BLaER1 treated with 17β-estradiol and CSF1 and Interleukin-3, amounts not matched to agents 10 nM and 100 nM (cell line): ENCODE measurements at regions not wholly inside any gene's neighbourhood (a gene's known extent, or its start where the extent isn't known, plus 50 kb on each side); places are given as distances from the start of the nearest gene placed in this dataset.

Experiments used
- H3K27ac ChIP-seq, 11 experiments: shearing (Covaris generic); formaldehyde crosslinking; 2 replicates each; pipeline ENCODE4 v1.8.1; 2022
- H3K27me3 ChIP-seq, 11 experiments: shearing (Covaris generic); formaldehyde crosslinking; 2 replicates each; pipeline ENCODE4 v1.8.1; 2022
- H3K36me3 ChIP-seq, 11 experiments: shearing (Covaris generic); formaldehyde crosslinking; 2 replicates each; pipeline ENCODE4 v1.8.1; 2022
- H3K4me1 ChIP-seq, 10 experiments: shearing (Covaris generic); formaldehyde crosslinking; 2 replicates each; pipeline ENCODE4 v1.8.1; 2022
- H3K4me2 ChIP-seq, 11 experiments: shearing (Covaris generic); formaldehyde crosslinking; 2 replicates each; pipeline ENCODE4 v1.8.1; 2022
- H3K4me3 ChIP-seq, 10 experiments: shearing (Covaris generic); formaldehyde crosslinking; 2 replicates each; pipeline ENCODE4 v1.8.1; 2022
- H3K9ac ChIP-seq, 11 experiments: shearing (Covaris generic); formaldehyde crosslinking; 2 replicates each; pipeline ENCODE4 v1.8.1; 2022
- H3K9me3 ChIP-seq, 11 experiments: shearing (Covaris generic); formaldehyde crosslinking; replicated peaks in 1 of 11; 2 replicates each; pipeline ENCODE4 v1.8.1; 2022
- H4K20me1 ChIP-seq, 11 experiments: shearing (Covaris generic); formaldehyde crosslinking; 2 replicates each; pipeline ENCODE4 v1.8.1; 2022
- Cebpa-rat ChIP-seq, 11 experiments: shearing (Covaris generic); IDR thresholded peaks; 2 replicates each; pipeline ENCODE4 v1.8.1; 2022

- Histone ChIP-seq H4K20me1 (no peaks in the 10 kb centered on the region), H3K9me3 (peaks cover 0 to 8% (median 5%) of the 10 kb centered on the region in 11 experiments; a peak in 9 of 22 replicates), H3K27me3 (no peaks in the 10 kb centered on the region), H3K4me2 (no peak overlapping the region), H3K4me1 (no peaks in the 10 kb centered on the region), H3K9ac (no peak overlapping the region), H3K27ac (no peak overlapping the region), H3K36me3 (no peaks in the 10 kb centered on the region), H3K4me3 (no peak overlapping the region)
- TF ChIP-seq Cebpa-rat (IDR thresholded peaks at IDR 0.05): no peak
Measured at GRCh38 chr4:18390655-18391353, 369.2 kb upstream of the LCORL start.

- Histone ChIP-seq H3K27me3 (no peaks in the 10 kb centered on the region), H4K20me1 (no peaks in the 10 kb centered on the region), H3K36me3 (no peaks in the 10 kb centered on the region), H3K4me1 (no peaks in the 10 kb centered on the region), H3K4me3 (no peak overlapping the region), H3K4me2 (no peak overlapping the region), H3K27ac (no peak overlapping the region), H3K9me3 (peaks cover 0 to 10% (median 6%) of the 10 kb centered on the region in 11 experiments; a peak in 12 of 22 replicates), H3K9ac (no peak overlapping the region)
- TF ChIP-seq Cebpa-rat (IDR thresholded peaks at IDR 0.05): no peak
Measured at GRCh38 chr4:18389115-18389514, 367.6 kb upstream of the LCORL start.

- no peak for TF ChIP-seq Cebpa-rat (IDR thresholded peaks at IDR 0.05)
- Histone ChIP-seq H3K9me3 (peaks cover 0 to 6% (median 0%) of the 10 kb centered on the region in 11 experiments; a peak in 4 of 22 replicates), H4K20me1 (no peaks in the 10 kb centered on the region), H3K27me3 (no peaks in the 10 kb centered on the region), H3K9ac (no peak overlapping the region), H3K36me3 (no peaks in the 10 kb centered on the region), H3K27ac (no peak overlapping the region), H3K4me2 (no peak overlapping the region), H3K4me3 (no peak overlapping the region), H3K4me1 (no peaks in the 10 kb centered on the region)
Measured at GRCh38 chr4:18388039-18388438, 366.5 kb upstream of the LCORL start.

- no peak for TF ChIP-seq Cebpa-rat (IDR thresholded peaks at IDR 0.05)
- H3K4me3 ChIP-seq: no peak overlapping the region
- H3K36me3 ChIP-seq: no peaks in the 10 kb centered on the region
- peaks cover 0 to 6% (median 0%) of the 10 kb centered on the region in 11 experiments; a peak in 4 of 22 replicates for H3K9me3 ChIP-seq
- no peaks in the 10 kb centered on the region for H3K4me1 ChIP-seq
- H3K27ac ChIP-seq: no peak overlapping the region
- no peaks in the 10 kb centered on the region for H4K20me1 ChIP-seq
- no peak overlapping the region for H3K9ac ChIP-seq
- H3K27me3 ChIP-seq: no peaks in the 10 kb centered on the region
- no peak overlapping the region for H3K4me2 ChIP-seq
Measured at GRCh38 chr4:18381186-18381585, 359.6 kb upstream of the LCORL start.

- H3K9ac ChIP-seq: no peak overlapping the region
- TF ChIP-seq Cebpa-rat (IDR thresholded peaks at IDR 0.05): no peak
- H3K4me3 ChIP-seq: no peak overlapping the region
- no peak overlapping the region for H3K4me2 ChIP-seq
- H3K36me3 ChIP-seq: no peaks in the 10 kb centered on the region
- H3K27ac ChIP-seq: no peak overlapping the region
- no peaks in the 10 kb centered on the region for H3K4me1 ChIP-seq
- H3K9me3 ChIP-seq: no peaks in the 10 kb centered on the region
- H4K20me1 ChIP-seq: no peaks in the 10 kb centered on the region
- H3K27me3 ChIP-seq: no peaks in the 10 kb centered on the region
Measured at GRCh38 chr4:18369561-18369960, 348.0 kb upstream of the LCORL start.

DNA sequence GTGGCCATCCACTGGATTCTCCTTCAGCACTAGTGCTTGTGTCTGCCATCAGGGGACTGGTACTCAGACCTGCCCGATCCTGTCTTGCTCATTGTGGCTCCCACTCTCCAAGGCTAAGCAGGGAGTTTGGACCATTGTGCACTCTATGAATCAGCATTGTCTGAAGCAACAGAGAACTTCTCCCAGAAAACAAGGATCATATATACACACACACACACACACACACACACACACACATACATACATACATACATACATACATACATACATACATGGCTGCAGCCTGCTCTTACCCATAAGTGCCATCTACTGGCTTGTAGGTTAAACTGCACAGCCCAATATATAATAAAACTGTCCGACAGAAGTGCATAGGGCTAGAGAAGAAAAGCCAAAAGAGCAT is 345.3 kb upstream of the LCORL start:
- H3K9ac ChIP-seq: no peak overlapping the region
- no peaks in the 10 kb centered on the region for H3K9me3 ChIP-seq
- H3K4me3 ChIP-seq: no peak overlapping the region
- no peaks in the 10 kb centered on the region for H4K20me1 ChIP-seq
- no peak overlapping the region for H3K4me2 ChIP-seq
- no peak overlapping the region for H3K27ac ChIP-seq
- TF ChIP-seq Cebpa-rat (IDR thresholded peaks at IDR 0.05): no peak
- no peaks in the 10 kb centered on the region for H3K36me3 ChIP-seq
- no peaks in the 10 kb centered on the region for H3K27me3 ChIP-seq
- no peaks in the 10 kb centered on the region for H3K4me1 ChIP-seq

- Histone ChIP-seq H4K20me1 (no peaks in the 10 kb centered on the region), H3K9me3 (no peaks in the 10 kb centered on the region)
Measured at GRCh38 chr4:18366136-18366535, 344.6 kb upstream of the LCORL start.

GRCh38 chr4:18343581-18343980 is 322.0 kb upstream of the LCORL start:
- no peak for TF ChIP-seq Cebpa-rat (IDR thresholded peaks at IDR 0.05)
- no peaks in the 10 kb centered on the region for H3K4me1 ChIP-seq
- no peak overlapping the region for H3K4me3 ChIP-seq
- H3K9ac ChIP-seq: no peak overlapping the region
- H3K9me3 ChIP-seq: peaks cover 0 to 10% (median 0%) of the 10 kb centered on the region in 11 experiments; a peak in 4 of 22 replicates
- no peaks in the 10 kb centered on the region for H3K27me3 ChIP-seq
- no peak overlapping the region for H3K27ac ChIP-seq
- H3K4me2 ChIP-seq: no peak overlapping the region
- H4K20me1 ChIP-seq: no peaks in the 10 kb centered on the region
- no peaks in the 10 kb centered on the region for H3K36me3 ChIP-seq

More at GRCh38 chr4:18366136-18366535, 344.6 kb upstream of the LCORL start:
- Histone ChIP-seq H3K4me1 (no peaks in the 10 kb centered on the region), H3K27ac (no peak overlapping the region), H3K27me3 (no peaks in the 10 kb centered on the region), H3K4me3 (no peak overlapping the region), H3K36me3 (no peaks in the 10 kb centered on the region), H3K4me2 (no peak overlapping the region), H3K9ac (no peak overlapping the region)
- no peak for TF ChIP-seq Cebpa-rat (IDR thresholded peaks at IDR 0.05)

GRCh38 chr4:18342847-18343246 is 321.3 kb upstream of the LCORL start:
- no peaks in the 10 kb centered on the region for H3K4me1 ChIP-seq
- H3K9me3 ChIP-seq: peaks cover 0 to 11% (median 0%) of the 10 kb centered on the region in 11 experiments; a peak in 4 of 22 replicates
- no peaks in the 10 kb centered on the region for H4K20me1 ChIP-seq
- no peak for TF ChIP-seq Cebpa-rat (IDR thresholded peaks at IDR 0.05)
- H3K4me2 ChIP-seq: no peak overlapping the region
- no peaks in the 10 kb centered on the region for H3K27me3 ChIP-seq
- no peak overlapping the region for H3K27ac ChIP-seq
- no peak overlapping the region for H3K4me3 ChIP-seq
- H3K9ac ChIP-seq: no peak overlapping the region
- no peaks in the 10 kb centered on the region for H3K36me3 ChIP-seq

- H4K20me1 ChIP-seq: no peaks in the 10 kb centered on the region
- H3K27me3 ChIP-seq: no peaks in the 10 kb centered on the region
- H3K27ac ChIP-seq: no peak overlapping the region
- no peak overlapping the region for H3K9ac ChIP-seq
- peaks cover 0 to 6% (median 0%) of the 10 kb centered on the region in 11 experiments; a peak in 1 of 22 replicates for H3K9me3 ChIP-seq
- H3K4me2 ChIP-seq: no peak overlapping the region
- H3K4me3 ChIP-seq: no peak overlapping the region
- H3K36me3 ChIP-seq: no peaks in the 10 kb centered on the region
- no peak for TF ChIP-seq Cebpa-rat (IDR thresholded peaks at IDR 0.05)
- H3K4me1 ChIP-seq: no peaks in the 10 kb centered on the region
Measured at GRCh38 chr4:18321956-18322530, 300.5 kb upstream of the LCORL start.
